GM12891 (cell line): ENCODE measurements at regions not wholly inside any gene's neighbourhood (a gene's known extent, or its start where the extent isn't known, plus 50 kb on each side); places are given as distances from the start of the nearest gene placed in this dataset.
"Not testable (repeated sequence)": the region's sequence is repeated elsewhere in the genome, so short reads cannot be mapped to it uniquely, and the experiment has no call there.

Experiments used
- DNase-seq: peaks from one replicate; pipeline ENCODE4 v3.0.0; 2011; ENCODE audit warnings: low spot score; ENCODE audit not compliant: insufficient read length
- FAIRE-seq: peaks from 2 replicates; lab custom pipeline; 2011; peaks lifted over from hg19 to GRCh38; lab: Jason Lieb, UNC
- PAX5 ChIP-seq: IDR thresholded peaks from 2 replicates; pipeline ENCODE4 v1.6.1; 2011; ENCODE audit warnings: low read length, moderate library complexity, mild to moderate bottlenecking; ENCODE audit not compliant: insufficient read depth, severe bottlenecking
- POLR2A ChIP-seq: IDR thresholded peaks from 2 replicates; pipeline ENCODE4 v1.6.1; 2011; ENCODE audit warnings: low read depth, low read length, control low read depth
- POLR2AphosphoS5 ChIP-seq: IDR thresholded peaks from 2 replicates; pipeline ENCODE4 v1.6.1; 2011; ENCODE audit warnings: low read depth, low read length, control low read depth
- POU2F2 ChIP-seq: IDR thresholded peaks from 2 replicates; pipeline ENCODE4 v1.6.1; 2011; ENCODE audit warnings: low read depth, mild to moderate bottlenecking, control low read depth, low read length, moderate library complexity
- SPI1 ChIP-seq: IDR thresholded peaks from 2 replicates; pipeline ENCODE4 v1.6.1; 2011; ENCODE audit warnings: low read depth, low read length, control low read depth
- TAF1 ChIP-seq: IDR thresholded peaks from 2 replicates; pipeline ENCODE4 v1.6.1; 2011; ENCODE audit warnings: low read depth, low read length, control low read depth

DNA sequence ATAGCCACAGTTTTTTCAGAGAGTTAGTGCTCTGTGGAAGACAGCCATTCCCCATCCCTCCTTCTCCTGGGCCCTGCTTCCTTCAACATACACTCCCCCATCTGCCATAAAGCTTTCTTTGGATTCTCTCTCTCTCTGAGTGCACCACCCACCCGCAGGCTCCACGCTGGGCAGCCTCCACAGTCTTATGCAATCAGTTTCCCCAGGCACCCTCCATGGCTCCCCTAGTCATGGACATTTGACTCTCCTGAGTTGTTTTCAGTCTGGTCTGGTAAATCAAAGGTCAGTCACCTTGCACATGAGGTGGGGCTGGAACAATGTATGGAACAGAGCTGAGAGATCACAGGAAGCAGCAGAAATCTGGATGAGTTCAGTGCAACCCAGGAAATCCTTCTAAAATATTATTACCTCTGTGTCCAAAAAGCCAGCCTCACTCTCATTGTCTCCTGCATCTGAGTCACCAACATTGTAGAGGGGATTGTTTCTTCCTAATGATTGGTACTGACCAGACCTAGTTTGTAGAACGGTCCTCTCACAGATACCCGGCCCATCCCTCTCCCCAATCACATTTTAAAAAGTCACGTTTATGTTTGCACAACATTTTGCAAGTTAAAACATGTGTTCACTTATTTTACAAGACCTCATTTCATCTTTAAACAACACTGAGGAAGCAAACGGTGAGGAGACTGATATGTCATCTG lies 70.1 kb downstream of the CYCS start:
- TF ChIP-seq POU2F2 (no peak), TAF1 (no peak), POLR2AphosphoS5 (no peak), SPI1 (no peak), PAX5 (no peak), POLR2A (no peak)

DNA sequence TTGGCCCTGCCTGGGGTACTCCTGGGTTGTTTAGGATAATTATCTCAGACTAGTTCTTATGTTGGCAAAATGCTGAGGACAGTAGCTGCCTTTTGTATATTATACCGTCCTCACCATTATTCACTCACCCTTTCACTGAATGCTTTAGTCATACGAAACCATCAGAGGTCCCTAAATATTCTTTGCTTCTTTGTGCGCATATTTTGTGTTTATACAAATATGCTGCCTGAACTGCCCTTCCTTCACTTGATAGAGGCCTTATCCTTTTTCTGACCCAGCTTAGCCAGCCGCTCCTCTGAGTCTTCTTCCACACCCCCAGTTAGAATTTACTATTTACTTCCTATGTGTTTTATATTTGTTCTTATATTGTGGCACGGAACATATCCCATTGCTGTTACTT lies 70.2 kb upstream of the OSBPL3 start:
- FAIRE-seq (no peak), DNase-seq (no peak)
- TF ChIP-seq PAX5 = no peak

More for the DNA sequence above, 70.1 kb downstream of the CYCS start:
- DNase-seq (no peak), FAIRE-seq (no peak)

DNA sequence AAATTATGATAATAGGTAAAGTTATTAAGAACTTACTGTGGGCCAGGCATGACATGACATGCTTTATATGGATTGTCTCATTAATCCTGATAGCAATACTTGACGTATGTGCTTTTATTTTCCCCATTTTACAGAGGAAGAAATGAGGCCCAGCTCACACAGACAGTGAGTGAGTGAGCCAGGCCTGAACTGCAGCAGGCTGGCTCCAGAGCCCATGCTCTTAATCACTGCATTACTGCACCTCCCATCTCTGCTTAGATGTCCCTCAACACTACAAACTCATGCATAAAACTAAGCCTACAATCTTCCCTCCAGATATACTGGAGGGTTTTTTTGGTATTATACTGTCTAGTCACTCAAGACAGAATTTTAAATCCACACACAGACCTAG lies 68.5 kb upstream of the OSBPL3 start:
- no peak for TF ChIP-seq POLR2A
- TF ChIP-seq POU2F2 = no peak
- no peak for TF ChIP-seq SPI1
- TF ChIP-seq PAX5 = no peak
- no peak for TF ChIP-seq POLR2AphosphoS5
- TF ChIP-seq TAF1 = no peak
- FAIRE-seq = no peak
- no peak for DNase-seq

DNA sequence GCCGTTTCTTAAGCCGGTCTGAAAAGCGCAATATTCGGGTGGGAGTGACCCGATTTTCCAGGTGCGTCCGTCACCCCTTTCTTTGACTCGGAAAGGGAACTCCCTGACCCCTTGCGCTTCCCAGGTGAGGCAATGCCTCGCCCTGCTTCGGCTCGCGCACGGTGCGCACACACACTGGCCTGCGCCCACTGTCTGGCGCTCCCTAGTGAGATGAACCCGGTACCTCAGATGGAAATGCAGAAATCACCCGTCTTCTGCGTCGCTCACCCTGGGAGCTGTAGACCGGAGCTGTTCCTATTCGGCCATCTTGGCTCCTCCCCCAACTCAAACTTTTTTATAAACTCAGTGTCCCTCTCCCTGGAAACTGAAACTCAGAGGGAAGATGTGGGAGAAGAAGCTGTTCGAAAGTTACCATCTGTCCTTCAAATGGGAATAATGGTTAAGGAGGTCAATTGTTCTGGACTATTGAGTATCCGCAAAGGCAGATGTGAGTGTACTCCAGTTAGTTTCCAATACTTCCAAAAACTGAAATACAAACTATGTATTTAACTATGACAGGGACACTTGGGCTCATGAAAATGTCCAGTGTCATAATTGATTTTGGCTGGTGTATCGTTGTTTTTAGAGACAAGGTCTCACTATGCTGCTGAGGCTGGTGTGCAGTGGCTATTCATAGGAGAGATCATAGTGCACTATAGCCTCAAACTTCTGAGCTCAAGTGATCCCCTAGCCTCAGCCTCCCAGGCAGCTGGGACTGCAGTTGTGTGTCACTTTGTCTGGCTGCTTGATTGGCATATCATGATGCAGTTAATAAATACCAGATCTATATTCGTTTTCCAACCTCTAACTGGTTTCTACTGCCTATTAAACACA lies 67.8 kb upstream of the OSBPL3 start:
- FAIRE-seq, DNase-seq: not testable (repeated sequence)

DNA sequence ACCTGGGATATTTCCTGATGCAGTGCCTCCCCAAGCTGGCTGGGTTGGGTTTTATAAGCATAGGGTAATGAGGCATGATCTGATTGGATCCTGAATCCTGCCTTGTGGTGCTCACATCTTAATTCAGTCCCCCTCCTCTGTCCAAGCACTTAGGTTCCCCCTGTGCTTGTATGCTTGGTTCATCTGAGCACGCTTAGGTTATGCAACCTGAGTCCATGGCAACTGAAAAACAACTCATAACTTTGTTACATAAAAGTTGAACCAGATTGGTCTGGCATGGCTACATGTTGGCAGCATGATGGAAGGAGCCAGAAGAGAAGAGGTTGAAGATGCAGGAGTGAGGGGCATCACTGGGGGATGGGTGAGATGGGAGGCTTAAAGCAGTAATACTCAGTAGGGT lies 57.3 kb upstream of the OSBPL3 start:
- TF ChIP-seq TAF1 (no peak), POLR2A (no peak), PAX5 (no peak), SPI1 (no peak), POU2F2 (no peak), POLR2AphosphoS5 (no peak)
- DNase-seq (no peak), FAIRE-seq (no peak)

DNA sequence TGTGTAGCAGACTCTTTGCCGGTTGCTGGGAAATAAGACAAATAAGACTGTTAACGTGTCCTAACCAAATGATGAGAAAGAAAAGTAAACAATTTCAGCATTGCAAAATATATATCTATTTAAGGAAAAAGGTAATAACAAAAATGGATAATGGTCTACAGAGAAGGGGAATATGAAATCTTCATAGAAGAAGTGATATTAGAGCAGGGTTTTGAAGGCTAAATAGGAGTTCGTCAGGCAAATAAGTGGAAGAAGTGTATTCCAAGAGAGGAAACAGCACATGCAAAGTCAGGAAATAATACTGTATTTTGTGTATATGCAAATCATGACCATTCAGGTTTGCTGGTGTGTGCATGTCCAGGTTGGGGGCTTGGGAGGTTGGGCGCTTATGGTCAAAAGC lies 55.3 kb upstream of the OSBPL3 start:
- no peak for DNase-seq
- no peak for FAIRE-seq
- TF ChIP-seq POU2F2 = no peak
- TF ChIP-seq TAF1 = no peak
- no peak for TF ChIP-seq POLR2AphosphoS5

DNA sequence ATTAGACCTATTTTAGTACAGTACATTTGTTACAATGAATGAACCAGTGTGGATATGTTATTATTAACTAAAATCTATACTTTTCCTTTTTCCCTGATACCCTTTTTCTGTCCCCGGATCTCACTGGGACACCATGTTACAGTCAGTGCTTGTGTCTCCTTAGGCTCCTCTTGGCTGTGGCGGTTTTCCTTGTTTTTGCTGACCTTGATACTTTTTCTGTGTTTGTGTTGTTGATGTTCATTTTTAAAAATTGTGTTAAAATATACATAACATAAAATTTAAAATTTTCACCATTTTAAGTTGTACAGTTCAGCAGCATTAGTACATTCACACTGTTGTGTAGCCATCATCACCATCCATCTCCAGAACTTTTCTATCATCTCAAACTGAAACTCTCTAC lies 54.2 kb upstream of the OSBPL3 start:
- no peak for TF ChIP-seq SPI1
- DNase-seq (no peak), FAIRE-seq (no peak)

DNA sequence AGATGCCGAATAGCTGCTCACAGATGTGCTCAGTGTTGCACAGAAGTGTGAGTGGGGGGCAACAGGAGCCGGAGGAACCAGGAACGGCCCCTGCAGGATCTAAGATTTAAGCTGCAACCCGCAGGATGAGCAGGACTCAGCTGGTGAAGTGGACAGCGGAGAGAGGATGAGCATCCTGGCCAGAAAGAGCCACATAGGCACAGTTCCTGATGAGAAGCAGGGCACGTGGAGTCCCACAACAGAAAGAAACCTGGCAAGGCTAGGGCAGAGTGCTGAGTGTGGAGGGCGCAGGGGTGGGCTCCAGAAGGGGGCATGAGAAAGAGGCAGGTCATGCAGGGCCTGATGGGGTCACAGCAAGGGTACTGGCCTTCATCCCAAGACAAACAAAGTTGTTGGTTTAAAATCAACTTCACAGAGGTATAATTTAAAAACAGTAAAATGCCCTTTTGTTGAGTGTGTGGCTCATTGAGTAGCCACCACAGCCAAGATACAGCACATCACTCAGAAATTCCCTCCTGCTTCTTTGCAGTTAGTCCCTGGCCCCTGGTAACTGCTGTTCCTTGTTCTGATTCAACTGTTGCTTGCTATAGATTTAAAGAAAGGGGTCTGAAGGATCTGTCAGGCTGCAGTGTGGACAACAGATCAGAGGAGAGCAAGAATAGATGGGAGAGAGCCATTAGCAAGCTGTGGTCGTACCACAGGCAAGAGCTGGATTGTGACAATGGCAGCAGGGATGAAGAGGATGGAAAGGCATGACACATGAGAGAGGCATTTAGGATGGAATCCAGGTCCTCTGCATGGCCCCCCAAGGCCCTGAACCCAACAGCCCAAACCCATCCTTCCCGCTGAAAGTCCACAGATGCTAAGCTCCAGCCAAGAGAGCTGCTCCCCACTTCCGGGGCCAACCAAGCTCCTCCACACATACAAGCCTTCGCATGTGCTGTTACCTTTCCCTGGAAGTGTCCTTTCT lies 53.1 kb upstream of the OSBPL3 start:
- TF ChIP-seq TAF1 (no peak), SPI1 (no peak), POU2F2 (no peak), POLR2A (no peak), POLR2AphosphoS5 (no peak), PAX5 (no peak)
- no peak for DNase-seq
- no peak for FAIRE-seq

DNA sequence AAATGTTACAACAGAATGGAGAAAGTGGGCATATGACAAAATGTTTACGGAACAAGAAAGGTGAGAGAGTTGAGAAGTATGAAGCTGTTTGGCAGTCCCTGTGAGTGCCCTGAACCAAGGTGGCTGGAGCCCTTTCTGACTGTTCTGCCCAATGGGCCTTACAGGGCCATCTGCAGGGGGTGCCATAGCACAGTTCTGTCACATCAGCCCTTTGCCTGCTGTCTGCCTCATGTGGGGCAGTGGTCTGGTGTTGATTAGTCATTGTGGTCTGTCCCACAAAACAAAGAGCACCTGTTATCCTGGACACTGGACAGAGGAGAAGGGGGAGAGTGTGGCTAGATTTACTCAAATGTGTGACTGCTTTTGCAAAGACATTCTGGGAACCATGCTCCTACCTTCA lies 51.5 kb upstream of the OSBPL3 start:
- FAIRE-seq (no peak), DNase-seq (no peak)
- TF ChIP-seq PAX5 (no peak), SPI1 (no peak), POU2F2 (no peak)

DNA sequence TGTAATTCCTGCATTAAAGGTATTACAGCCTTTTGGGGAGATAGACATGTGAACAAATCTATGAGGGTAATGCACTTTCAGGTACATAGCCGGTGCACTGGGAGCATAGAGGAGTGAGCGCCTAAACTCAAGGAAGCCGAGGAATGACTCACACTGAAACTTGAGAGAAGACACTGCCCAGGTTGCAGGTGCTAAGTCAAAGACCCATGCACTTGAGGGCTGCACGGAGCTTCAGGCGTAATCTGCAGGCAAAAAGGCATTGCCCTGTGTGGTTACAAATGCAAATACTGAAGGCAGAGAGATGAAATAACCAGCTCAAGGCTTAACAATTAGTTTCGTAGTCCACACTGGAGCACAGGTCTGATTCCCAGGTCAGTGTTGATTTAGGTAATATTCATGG lies 51.0 kb upstream of the OSBPL3 start:
- DNase-seq (peak; percentile 20), FAIRE-seq (peak; percentile 90)

More for the DNA sequence above, 51.0 kb upstream of the OSBPL3 start:
- no peak for TF ChIP-seq POLR2A
- TF ChIP-seq POU2F2 = peak; percentile 60; the same call in 1 of the 2 replicates
- TF ChIP-seq TAF1 = no peak
- TF ChIP-seq SPI1 = no peak
- no peak for TF ChIP-seq POLR2AphosphoS5
